ENCODE measurements at regions not wholly inside any gene's neighbourhood (a gene's known extent, or its start where the extent isn't known, plus 50 kb on each side); places are given as distances from the start of the nearest gene placed in this dataset.
"Not testable (repeated sequence)": the region's sequence is repeated elsewhere in the genome, so short reads cannot be mapped to it uniquely, and the experiment has no call there.

DNA sequence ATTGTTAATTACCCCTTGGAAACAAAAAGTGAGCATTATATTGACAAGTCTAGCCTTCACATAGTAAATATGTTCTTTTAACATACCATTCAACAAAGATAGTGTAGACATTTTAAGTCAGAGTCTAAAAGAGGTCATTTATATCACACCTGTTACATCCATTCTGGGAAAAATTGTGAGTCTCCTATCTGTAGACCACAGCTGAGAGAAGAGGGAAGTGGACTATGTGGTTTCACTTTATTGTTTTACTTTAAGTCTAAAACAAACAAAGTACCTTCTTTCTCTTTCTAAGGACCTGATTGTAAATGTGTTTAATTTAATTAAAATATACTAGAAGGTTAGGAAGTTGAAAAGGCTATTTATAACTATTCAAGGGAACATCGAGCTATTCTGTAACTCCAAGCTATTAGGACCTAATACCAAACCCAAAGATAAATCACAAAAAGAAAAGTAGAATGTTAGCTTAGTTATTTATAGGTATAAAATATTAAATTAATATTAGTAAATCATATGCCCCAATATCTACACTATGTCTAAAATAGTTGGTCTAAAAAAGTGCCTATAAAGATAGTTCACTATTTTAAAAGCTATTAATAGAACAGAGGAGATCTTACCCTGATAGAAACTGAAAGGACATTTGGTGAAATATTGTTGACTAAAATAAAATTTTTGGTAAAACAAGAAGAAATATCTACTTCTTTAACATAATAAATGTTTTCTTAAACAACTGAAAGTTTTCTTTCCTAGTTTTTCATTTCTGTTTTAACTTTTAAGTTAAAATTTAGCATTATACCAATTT is 134.9 kb downstream of the TMEM167A start:
- peaks cover 0 to 4% (median 0%) of the 10 kb centered on the region in 4 donors for H3K9me3 ChIP-seq (ENCODE audit: control insufficient read depth in 4 of 4, insufficient read depth in 3 of 4, low read length in 3 of 4)
- no peak overlapping the region for H3K4me3 ChIP-seq

DNA sequence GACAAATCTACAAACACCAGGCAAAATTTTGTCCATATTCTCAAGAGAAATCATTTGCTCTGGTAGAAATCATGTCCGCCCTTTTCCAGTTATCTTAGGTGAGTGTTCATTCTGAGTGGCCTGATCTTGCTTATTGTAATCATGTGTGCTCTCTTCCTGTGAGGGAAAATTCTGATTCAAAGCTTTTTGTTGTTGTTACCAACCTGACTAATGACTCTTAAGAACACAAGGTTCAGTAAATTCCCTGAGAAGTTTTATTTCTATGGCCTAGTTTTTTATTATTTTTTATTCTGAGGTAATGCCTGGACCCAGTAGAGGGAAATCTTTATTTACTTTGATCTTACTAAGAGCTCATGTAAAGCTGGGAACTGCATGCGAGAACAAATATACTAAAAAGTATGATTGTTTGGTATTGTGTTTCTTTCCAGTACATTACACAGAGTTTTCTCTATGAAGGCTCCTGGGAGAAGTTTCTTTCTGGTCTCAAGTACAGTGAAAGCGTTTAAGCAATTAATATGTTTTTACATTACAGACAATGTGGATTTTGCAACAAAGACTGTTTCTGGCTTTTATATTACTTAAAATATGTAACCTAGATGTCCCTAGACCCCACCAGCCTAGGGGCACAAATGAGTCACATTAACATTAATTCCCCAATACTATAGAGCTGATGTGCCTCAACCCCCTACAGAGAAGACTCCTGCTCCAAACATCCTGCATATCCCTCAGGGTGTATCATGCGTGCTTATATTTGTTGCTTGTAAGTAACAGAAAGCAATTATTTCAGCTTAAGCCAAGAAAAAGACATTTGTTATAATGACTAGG is 138.1 kb downstream of the TMEM167A start:
- H3K4me3 ChIP-seq, result no peak overlapping the region
- H3K4me1 ChIP-seq (ENCODE audit: control insufficient read depth in 5 of 5, insufficient read depth in 5 of 5, low read length in 5 of 5), result no peaks in the 10 kb centered on the region
- H3K27ac ChIP-seq (ENCODE audit: low read depth in 1 of 2, low read length in 1 of 2), result no peak overlapping the region
- no peaks in the 10 kb centered on the region for H3K36me3 ChIP-seq (ENCODE audit: control insufficient read depth in 4 of 4, insufficient read depth in 4 of 4, low read length in 4 of 4)
- WGBS, 2 donors, result 75 to 87% methylated on average over 4 of the region's 4 CpGs
- DNase-seq (no peak), ATAC-seq (ENCODE audit: insufficient read depth, low FRiP score) (no peak)
- H3K27me3 ChIP-seq (ENCODE audit: control insufficient read depth in 3 of 3, insufficient read depth in 3 of 3, low read length in 2 of 3), result no peaks in the 10 kb centered on the region
- H3K9ac ChIP-seq (ENCODE audit: insufficient read depth in 1 of 2, low read length in 2 of 2), result no peak overlapping the region
- peaks cover 0 to 2% (median 0%) of the 10 kb centered on the region in 4 donors for H3K9me3 ChIP-seq (ENCODE audit: control insufficient read depth in 4 of 4, insufficient read depth in 3 of 4, low read length in 3 of 4)
- TF ChIP-seq, protein P1, sequence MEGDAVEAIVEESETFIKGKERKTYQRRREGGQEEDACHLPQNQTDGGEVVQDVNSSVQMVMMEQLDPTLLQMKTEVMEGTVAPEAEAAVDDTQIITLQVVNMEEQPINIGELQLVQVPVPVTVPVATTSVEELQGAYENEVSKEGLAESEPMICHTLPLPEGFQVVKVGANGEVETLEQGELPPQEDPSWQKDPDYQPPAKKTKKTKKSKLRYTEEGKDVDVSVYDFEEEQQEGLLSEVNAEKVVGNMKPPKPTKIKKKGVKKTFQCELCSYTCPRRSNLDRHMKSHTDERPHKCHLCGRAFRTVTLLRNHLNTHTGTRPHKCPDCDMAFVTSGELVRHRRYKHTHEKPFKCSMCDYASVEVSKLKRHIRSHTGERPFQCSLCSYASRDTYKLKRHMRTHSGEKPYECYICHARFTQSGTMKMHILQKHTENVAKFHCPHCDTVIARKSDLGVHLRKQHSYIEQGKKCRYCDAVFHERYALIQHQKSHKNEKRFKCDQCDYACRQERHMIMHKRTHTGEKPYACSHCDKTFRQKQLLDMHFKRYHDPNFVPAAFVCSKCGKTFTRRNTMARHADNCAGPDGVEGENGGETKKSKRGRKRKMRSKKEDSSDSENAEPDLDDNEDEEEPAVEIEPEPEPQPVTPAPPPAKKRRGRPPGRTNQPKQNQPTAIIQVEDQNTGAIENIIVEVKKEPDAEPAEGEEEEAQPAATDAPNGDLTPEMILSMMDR (IDR thresholded peaks at IDR 0.05; ENCODE audit: control extremely low read depth, extremely low read depth), result no peak

More for the DNA sequence above, 134.9 kb downstream of the TMEM167A start:
- Histone ChIP-seq H3K27ac (ENCODE audit: low read depth in 1 of 2, low read length in 1 of 2) (no peak overlapping the region), H3K27me3 (ENCODE audit: control insufficient read depth in 3 of 3, insufficient read depth in 3 of 3, low read length in 2 of 3) (no peaks in the 10 kb centered on the region), H3K4me1 (ENCODE audit: control insufficient read depth in 5 of 5, insufficient read depth in 5 of 5, low read length in 5 of 5) (no peaks in the 10 kb centered on the region), H3K36me3 (ENCODE audit: control insufficient read depth in 4 of 4, insufficient read depth in 4 of 4, low read length in 4 of 4) (no peaks in the 10 kb centered on the region), H3K9ac (ENCODE audit: insufficient read depth in 1 of 2, low read length in 2 of 2) (no peak overlapping the region)
- ATAC-seq (ENCODE audit: insufficient read depth, low FRiP score) (no peak), DNase-seq (no peak)
- 18 to 33% methylated on average over 1 of the region's 1 CpG for WGBS, 2 donors
- TF ChIP-seq, protein P1 (IDR thresholded peaks at IDR 0.05; ENCODE audit: control extremely low read depth, extremely low read depth), result no peak

GRCh38 chr5:82932473-82933220 is 144.5 kb downstream of the TMEM167A start:
- 83 to 89% methylated on average over 25 to 28 of the region's 28 CpGs for WGBS, 2 donors
- not testable (repeated sequence) for H3K4me1 ChIP-seq (ENCODE audit: control insufficient read depth in 5 of 5, insufficient read depth in 5 of 5, low read length in 5 of 5); H3K27ac ChIP-seq (ENCODE audit: low read depth in 1 of 2, low read length in 1 of 2); H3K9me3 ChIP-seq (ENCODE audit: control insufficient read depth in 4 of 4, insufficient read depth in 3 of 4, low read length in 3 of 4); H3K9ac ChIP-seq (ENCODE audit: insufficient read depth in 1 of 2, low read length in 2 of 2); H3K36me3 ChIP-seq (ENCODE audit: control insufficient read depth in 4 of 4, insufficient read depth in 4 of 4, low read length in 4 of 4); H3K27me3 ChIP-seq (ENCODE audit: control insufficient read depth in 3 of 3, insufficient read depth in 3 of 3, low read length in 2 of 3); ATAC-seq (ENCODE audit: insufficient read depth, low FRiP score); DNase-seq; H3K4me3 ChIP-seq
